GM19467 (cell line): ENCODE measurements at regions not wholly inside any gene's neighbourhood (a gene's known extent, or its start where the extent isn't known, plus 50 kb on each side); places are given as distances from the start of the nearest gene placed in this dataset.

ENCODE experiments used
- ATAC-seq: cut with Tn5 transposase; IDR thresholded peaks from one replicate; pipeline ENCODE4 v1.9.1; 2021; ENCODE audit warnings: mild to moderate bottlenecking, moderate library complexity; ENCODE audit not compliant: unreplicated experiment

DNA sequence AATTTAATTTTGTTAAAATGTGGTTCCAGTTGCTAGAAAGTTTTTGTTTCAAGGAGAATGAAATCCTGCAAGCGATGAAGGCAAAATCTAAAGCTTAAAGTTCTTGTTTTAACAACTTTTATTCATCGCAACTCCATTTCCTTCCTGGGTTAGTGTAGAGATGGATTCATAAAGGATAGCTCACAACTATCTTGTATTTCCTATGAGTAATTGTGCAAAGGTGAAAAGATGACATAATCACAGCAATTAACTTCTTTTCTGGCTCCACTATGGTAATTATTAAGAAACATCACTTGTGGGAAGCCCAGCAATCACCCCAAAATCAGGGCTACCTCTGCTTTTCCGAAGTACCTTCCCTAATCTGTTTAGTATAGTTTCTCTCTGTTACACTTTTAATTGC is 80.8 kb upstream of the SEMA6A start:
- ATAC-seq = no peak

GRCh38 chr5:116654925-116655324 is 80.3 kb upstream of the SEMA6A start:
- no peak for ATAC-seq

DNA sequence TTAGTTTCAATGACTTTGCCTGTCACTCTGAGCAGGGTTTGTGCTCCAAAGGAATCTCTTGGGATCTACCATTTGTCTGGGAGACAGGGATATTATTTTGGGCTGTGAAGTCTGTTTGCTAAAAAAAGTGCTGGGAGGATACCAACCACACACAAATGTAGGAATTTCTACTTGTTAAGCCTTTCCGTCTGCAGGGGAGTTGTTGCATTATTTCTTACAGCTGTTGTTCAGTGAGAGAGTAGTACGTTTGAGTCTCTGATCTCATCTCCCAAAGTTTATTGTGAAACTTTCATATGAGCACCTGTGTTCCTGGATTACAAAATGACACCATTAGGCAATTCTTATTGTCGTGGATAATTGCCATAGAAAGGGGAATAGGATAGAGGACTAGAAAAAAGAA is 78.3 kb upstream of the SEMA6A start:
- no peak for ATAC-seq

- peak; percentile 82 for ATAC-seq
These were observed 77.6 kb upstream of the SEMA6A start for GRCh38 chr5:116652196-116652729.

DNA sequence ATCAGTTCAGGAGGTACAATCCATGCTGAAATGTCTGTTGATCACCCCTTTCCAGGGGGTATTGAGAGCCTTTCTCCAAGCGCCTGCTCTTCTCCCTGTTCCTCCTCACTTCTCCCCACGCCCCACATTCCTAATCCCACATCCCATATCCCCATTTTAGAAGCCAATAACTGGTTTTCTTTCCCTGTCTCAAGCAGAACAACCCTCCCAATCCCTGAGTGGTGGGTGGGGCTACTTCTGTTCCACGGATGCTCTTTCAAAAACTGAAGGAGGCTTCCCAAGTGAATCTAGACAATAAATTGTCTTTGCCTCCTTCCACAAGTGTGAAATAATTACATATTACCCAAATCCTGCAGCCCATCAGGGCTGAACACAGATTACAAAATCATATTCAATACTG is 77.0 kb upstream of the SEMA6A start:
- ATAC-seq = no peak

GRCh38 chr5:116650964-116651363 is 76.3 kb upstream of the SEMA6A start:
- ATAC-seq = no peak

DNA sequence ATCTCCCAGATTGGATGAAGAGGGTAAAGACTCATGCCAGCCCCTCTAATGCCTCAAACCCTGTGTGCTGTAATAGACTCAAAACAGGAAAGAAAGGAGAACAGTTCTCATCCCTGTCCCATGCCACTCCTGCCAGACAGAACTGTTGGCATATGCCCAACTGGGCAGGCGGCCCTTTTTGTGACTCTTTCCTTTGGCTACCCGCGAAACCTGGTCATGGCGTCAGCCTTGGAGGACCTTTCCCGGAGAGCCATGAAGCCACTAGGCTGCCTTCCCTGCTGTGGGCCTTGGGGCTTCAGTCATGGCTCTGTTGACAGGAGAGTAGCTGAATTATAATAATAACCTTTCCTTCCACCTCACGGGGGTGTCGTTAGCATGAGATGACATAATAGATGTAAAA is 75.9 kb upstream of the SEMA6A start:
- no peak for ATAC-seq

DNA sequence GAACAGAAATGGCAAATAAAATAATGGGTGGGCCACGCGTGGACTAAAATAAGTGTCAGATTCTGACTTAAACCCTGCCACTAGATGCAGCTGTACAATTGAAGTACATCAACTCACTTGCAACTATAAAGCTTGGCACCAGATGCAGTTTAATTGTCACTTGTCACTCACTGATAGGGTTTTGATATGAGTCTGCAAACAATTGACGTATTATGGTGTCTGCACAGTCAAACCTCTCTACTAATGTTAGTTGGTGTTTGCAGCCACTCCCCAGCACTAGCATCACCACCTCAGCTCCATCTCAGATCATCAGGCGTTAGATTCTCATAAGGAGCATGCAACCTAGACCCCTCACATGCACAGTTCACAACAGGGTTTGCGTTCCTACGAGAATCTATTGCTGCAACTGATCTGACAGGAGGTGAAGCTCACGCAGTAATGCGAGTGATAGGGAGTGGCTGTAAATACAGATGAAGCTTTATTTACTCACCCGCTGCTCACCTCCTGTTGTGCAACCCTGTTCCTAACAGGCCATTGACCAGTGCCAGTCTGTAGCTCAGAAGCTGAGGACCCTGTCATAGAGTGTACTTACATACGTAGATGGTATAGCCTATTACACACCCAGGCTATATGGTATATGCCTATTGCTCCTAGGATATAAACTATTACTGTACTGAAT is 72.1 kb upstream of the SEMA6A start:
- no peak for ATAC-seq

DNA sequence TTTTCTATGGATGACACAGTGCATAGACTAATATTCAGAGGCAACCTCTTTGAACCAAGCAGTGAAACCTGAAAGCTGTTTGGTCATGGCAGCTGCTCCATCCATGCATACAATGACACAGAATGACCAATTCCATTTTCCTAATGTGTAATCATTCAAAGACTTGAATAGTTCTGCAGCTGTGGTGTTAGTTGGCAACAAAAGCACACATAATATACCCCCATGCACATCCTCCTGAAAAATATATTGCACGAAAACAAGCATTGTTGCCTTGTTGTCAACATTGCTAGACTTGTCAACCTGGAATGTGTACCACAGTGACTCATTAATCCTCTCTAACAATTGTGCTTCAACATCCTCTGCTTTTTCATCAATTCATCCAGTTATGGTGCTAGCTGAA is 71.0 kb upstream of the SEMA6A start:
- no peak for ATAC-seq

DNA sequence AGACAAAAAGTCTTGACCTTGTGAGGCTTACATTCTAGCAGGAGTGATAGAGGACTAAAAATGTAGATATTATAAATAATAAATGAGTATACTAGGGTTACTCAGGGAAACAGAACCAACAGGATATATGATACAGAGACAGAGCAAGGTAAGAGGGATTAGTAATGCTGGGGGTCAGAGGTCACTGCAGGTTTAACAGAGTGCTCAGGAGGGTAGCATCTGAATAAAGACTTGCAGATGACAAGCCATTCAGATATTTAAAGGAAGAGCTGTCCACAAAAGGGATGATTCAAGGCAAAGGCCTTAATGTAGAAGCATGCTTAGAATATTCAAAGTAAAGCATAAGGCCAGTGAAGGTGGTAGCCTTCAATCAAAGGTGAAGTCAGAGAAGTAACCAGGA is 65.6 kb upstream of the SEMA6A start:
- ATAC-seq = no peak

DNA sequence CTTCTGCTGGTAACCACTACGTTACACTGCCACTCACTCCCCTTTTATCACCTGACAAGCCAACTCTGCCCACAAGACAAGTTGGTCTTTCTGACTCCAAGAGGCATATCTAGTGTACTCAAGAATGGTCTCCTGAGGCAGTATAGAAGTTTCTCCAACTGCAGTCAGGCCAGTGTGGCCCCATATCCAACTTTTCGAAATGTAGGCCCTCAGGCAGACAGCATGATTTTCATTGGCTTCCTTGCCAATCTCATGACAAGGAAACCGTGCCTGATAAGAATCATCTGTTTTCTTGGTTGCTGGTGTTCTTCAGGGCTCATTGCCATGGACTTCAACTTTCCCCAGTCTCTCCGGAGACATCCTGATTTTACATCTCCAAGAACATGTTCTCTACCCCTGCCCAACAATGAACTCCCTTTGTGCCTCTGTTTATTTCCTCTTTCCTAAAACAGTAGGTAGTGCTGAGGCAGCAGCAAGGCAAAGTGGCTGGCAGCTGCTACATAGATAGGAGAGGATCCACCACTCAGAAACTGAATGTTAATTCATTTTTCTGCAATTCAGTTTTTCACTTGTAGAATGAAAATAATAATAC is 62.6 kb upstream of the SEMA6A start:
- ATAC-seq = no peak

- no peak for ATAC-seq
These were observed 58.3 kb upstream of the SEMA6A start for GRCh38 chr5:116632890-116633289.

GRCh38 chr5:116631147-116631546 is 56.5 kb upstream of the SEMA6A start:
- ATAC-seq = no peak

DNA sequence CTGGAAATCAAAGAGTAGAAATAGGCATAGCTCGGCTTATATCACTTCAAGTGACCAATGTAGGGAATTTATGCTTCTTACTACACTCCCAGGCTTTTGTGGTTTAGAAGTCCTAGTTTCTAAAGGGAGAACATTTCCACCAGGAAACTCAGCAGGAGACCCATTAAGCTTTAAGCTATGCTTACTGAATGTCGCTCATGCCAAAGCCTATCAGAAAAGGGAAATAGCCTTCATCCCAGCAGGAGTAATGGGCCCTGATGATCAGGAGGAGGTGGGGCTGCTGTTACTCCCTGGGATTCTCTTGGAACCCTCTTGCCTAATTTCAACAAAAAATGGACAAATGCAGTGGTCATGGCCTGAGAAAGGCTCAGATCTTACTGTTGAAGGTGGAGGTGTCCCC is 54.5 kb upstream of the SEMA6A start:
- ATAC-seq = no peak

DNA sequence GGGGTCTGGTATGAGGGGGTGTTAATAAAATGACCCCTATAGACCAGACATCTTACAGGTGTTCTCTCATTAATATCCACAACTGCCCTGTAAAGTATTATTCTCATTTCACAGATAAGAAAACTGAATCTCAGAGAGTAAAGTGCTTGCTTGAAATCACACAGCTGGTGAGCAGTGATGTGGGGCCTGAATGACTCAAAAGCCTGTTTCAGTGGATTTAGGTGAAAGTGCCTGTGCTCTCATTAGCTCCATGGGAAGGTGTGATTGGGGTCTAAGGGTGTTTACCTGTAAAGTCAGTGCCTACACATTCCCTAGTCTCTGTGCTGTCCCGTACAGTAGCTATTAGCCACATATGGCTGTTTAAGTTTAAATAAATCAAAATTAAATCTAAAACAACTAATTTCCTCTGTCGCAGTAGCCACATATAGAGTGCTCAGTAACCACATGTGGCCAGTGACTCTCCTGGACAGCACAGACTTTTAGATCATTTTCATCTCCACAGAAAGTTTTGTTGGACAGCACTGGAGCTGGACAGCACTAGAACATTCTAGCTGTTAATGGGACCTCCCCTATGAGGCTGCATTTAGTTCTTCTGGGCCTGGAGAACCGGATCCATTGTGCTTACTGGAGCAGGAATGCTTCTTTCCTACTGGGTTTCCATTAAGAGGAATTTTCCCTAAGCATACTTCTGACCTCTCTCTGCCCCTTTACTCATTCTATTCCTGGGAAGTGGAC is 52.5 kb upstream of the SEMA6A start:
- ATAC-seq = peak; percentile 84

DNA sequence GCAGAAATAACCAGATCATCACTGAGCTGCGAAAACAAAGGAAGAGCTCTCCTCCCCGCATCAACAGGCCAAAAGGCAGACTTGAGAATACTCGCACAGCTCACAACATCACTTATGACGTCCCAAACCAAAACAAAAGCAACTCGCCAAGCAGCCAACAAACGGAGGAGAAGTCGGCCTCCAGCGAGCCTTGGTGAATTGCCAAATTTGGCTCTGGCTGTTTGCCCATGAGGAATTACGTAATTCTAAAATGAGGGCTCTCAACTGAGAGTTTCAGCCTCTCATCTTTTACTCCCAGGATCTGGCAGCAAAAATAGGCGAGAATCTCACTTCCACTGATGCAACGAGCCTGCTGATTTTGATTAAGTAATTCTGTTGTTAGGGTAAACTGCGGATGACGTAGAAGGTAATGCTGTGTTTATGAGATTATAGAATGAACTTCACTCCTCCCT is 51.7 kb upstream of the SEMA6A start:
- no peak for ATAC-seq
